HEK293 (cell line): ENCODE measurements at regions not wholly inside any gene's neighbourhood (a gene's known extent, or its start where the extent isn't known, plus 50 kb on each side); places are given as distances from the start of the nearest gene placed in this dataset.

Source experiments
- GLIS2 ChIP-seq: fragments of 450-650 bp; formaldehyde crosslinking; IDR thresholded peaks from 2 replicates; pipeline ENCODE4 v1.5.1; 2016; ENCODE audit warnings: missing biosample characterization, missing genetic modification characterization
- HOXD13 ChIP-seq: sonication (generic); formaldehyde crosslinking; IDR thresholded peaks from 2 replicates; pipeline ENCODE4 v1.8.0; 2022; ENCODE audit warnings: missing genetic modification reagents, borderline replicate concordance
- SP2 ChIP-seq: fragments of 450-650 bp; formaldehyde crosslinking; IDR thresholded peaks from 2 replicates; pipeline ENCODE4 v1.5.1; 2016; ENCODE audit warnings: missing biosample characterization, missing genetic modification characterization
- ZNF121 ChIP-seq: fragments of 450-650 bp; formaldehyde crosslinking; IDR thresholded peaks from 2 replicates; pipeline ENCODE4 v1.5.1; 2016; ENCODE audit warnings: missing biosample characterization, missing genetic modification characterization
- ZNF184 ChIP-seq: fragments of 450-650 bp; IDR thresholded peaks from 2 replicates; pipeline ENCODE4 v1.5.1; 2018; ENCODE audit warnings: missing biosample characterization, mild to moderate bottlenecking, missing genetic modification characterization
- ZNF24 ChIP-seq: fragments of 450-650 bp; formaldehyde crosslinking; IDR thresholded peaks from 2 replicates; pipeline ENCODE4 v1.5.1; 2016; ENCODE audit warnings: missing biosample characterization, missing genetic modification characterization
- ZNF292 ChIP-seq: fragments of 450-650 bp; formaldehyde crosslinking; IDR thresholded peaks from 2 replicates; pipeline ENCODE4 v1.5.1; 2016; ENCODE audit warnings: low read depth, missing biosample characterization, missing genetic modification characterization, borderline replicate concordance
- ZNF37A ChIP-seq: fragments of 450-650 bp; IDR thresholded peaks from 2 replicates; pipeline ENCODE4 v1.5.1; 2018; ENCODE audit warnings: missing biosample characterization, missing genetic modification characterization
- ZNF747 ChIP-seq: fragments of 450-650 bp; formaldehyde crosslinking; IDR thresholded peaks from 2 replicates; pipeline ENCODE4 v1.5.1; 2016; ENCODE audit warnings: missing biosample characterization, missing genetic modification characterization
- TF ChIP-seq, protein P1 (sequence below): fragments of 450-650 bp; formaldehyde crosslinking; IDR thresholded peaks from 2 replicates; pipeline ENCODE4 v1.5.1; 2016; ENCODE audit warnings: missing biosample characterization, missing genetic modification characterization
- TF ChIP-seq, protein P2 (sequence below): fragments of 450-650 bp; formaldehyde crosslinking; optimal IDR thresholded peaks from 2 replicates; pipeline ENCODE3; 2016; ENCODE audit warnings: missing biosample characterization, mild to moderate bottlenecking, missing genetic modification characterization
- TF ChIP-seq, protein P3 (sequence below): sonication (generic); formaldehyde crosslinking; IDR thresholded peaks from 2 replicates; pipeline ENCODE4 v1.8.1; 2022; ENCODE audit warnings: mild to moderate bottlenecking, moderate library complexity, missing genetic modification reagents

DNA sequence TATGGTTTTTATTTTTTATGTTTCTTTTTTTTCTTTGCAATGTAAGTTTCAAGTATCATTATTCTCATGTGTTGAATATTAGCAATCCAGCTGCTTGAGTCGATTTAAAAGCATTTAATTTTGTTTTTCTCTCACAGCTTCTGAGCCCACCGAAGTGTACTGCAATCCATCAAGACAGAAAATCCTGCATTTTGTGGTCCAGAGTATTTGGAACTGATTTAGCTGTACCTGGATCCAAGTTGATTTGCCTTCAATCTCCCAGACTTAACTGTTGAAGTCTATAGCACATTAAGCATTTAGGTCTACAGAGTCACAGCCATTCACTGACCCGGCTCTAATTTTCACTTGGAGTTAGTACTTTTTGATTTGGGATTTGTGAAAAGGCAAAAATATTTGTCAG is 622.9 kb upstream of the ADAMTS5 start:
- no peak for TF ChIP-seq GLIS2
- TF ChIP-seq, protein P1, sequence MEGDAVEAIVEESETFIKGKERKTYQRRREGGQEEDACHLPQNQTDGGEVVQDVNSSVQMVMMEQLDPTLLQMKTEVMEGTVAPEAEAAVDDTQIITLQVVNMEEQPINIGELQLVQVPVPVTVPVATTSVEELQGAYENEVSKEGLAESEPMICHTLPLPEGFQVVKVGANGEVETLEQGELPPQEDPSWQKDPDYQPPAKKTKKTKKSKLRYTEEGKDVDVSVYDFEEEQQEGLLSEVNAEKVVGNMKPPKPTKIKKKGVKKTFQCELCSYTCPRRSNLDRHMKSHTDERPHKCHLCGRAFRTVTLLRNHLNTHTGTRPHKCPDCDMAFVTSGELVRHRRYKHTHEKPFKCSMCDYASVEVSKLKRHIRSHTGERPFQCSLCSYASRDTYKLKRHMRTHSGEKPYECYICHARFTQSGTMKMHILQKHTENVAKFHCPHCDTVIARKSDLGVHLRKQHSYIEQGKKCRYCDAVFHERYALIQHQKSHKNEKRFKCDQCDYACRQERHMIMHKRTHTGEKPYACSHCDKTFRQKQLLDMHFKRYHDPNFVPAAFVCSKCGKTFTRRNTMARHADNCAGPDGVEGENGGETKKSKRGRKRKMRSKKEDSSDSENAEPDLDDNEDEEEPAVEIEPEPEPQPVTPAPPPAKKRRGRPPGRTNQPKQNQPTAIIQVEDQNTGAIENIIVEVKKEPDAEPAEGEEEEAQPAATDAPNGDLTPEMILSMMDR (tag by site-specific recombination): no peak
- no peak for TF ChIP-seq ZNF184 (tag by site-specific recombination)
- TF ChIP-seq ZNF121: no peak
- TF ChIP-seq ZNF747 (tag by site-specific recombination): no peak
- TF ChIP-seq ZNF292 (tag by site-specific recombination): no peak
- no peak for TF ChIP-seq HOXD13 (CRISPR knock-in tag)
- no peak for TF ChIP-seq ZNF24 (tag by site-specific recombination)
- TF ChIP-seq, protein P2, sequence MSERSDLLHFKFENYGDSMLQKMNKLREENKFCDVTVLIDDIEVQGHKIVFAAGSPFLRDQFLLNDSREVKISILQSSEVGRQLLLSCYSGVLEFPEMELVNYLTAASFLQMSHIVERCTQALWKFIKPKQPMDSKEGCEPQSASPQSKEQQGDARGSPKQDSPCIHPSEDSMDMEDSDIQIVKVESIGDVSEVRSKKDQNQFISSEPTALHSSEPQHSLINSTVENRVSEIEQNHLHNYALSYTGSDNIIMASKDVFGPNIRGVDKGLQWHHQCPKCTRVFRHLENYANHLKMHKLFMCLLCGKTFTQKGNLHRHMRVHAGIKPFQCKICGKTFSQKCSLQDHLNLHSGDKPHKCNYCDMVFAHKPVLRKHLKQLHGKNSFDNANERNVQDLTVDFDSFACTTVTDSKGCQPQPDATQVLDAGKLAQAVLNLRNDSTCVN (tag by site-specific recombination): no peak
- TF ChIP-seq, protein P3, sequence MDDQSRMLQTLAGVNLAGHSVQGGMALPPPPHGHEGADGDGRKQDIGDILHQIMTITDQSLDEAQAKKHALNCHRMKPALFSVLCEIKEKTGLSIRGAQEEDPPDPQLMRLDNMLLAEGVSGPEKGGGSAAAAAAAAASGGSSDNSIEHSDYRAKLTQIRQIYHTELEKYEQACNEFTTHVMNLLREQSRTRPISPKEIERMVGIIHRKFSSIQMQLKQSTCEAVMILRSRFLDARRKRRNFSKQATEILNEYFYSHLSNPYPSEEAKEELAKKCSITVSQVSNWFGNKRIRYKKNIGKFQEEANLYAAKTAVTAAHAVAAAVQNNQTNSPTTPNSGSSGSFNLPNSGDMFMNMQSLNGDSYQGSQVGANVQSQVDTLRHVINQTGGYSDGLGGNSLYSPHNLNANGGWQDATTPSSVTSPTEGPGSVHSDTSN (CRISPR knock-in tag): no peak
- TF ChIP-seq SP2 (tag by site-specific recombination): no peak
- TF ChIP-seq ZNF37A: no peak
